ENCODE measurements at regions not wholly inside any gene's neighbourhood (a gene's known extent, or its start where the extent isn't known, plus 50 kb on each side); places are given as distances from the start of the nearest gene placed in this dataset.
"Not testable (repeated sequence)": the region's sequence is repeated elsewhere in the genome, so short reads cannot be mapped to it uniquely, and the experiment has no call there.

GRCh38 chr21:17679002-17679600, 66.4 kb upstream of the BTG3 start:
- peak; percentile 27 for DNase-seq (ENCODE audit: low read depth, low spot score)

- DNase-seq (ENCODE audit: low read depth, low spot score) = not testable (repeated sequence)
Observed at GRCh38 chr21:17676930-17677329, 64.2 kb upstream of the BTG3 start.

DNA sequence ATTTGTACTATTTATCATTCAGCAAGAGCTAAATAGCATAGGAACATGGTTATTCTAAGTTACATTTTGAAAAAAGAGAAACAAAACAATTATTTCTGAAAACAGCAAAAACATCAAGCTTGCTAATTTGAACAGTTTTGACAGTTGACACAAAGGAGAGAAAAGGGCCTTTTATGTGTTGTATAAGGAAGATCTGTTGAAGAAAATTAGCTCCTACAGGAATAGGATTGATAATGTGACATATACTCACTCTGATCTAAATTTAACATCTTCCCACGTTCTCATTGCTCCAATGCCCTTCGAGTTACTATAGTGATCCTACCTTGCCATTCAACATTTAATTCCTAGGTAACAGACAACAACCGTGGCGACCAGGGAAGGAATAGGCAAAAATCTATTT, 61.4 kb upstream of the BTG3 start:
- DNase-seq (ENCODE audit: low read depth, low spot score) = no peak

GRCh38 chr21:17673261-17674020, 60.7 kb upstream of the BTG3 start:
- DNase-seq (ENCODE audit: low read depth, low spot score) = no peak

DNA sequence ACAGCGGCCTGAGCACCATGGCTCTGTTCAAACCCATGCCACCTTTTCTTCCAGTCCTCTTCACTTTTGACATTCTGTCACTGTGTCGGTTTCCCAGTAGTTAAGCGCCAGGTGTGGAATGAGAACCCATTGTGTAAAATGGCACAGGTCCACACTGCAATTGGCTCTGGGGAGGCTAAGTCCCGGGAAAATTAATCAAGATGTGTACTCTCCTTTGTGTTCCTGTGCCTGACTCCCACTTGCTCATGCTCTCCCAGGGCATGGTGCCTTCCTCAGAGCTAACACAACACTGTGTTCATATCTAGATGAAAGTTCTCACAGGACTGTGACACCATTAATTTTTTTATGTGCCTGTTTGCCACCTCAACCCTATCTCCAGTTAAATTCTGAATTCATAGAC, 59.0 kb upstream of the BTG3 start:
- DNase-seq (ENCODE audit: low read depth, low spot score) = no peak

DNA sequence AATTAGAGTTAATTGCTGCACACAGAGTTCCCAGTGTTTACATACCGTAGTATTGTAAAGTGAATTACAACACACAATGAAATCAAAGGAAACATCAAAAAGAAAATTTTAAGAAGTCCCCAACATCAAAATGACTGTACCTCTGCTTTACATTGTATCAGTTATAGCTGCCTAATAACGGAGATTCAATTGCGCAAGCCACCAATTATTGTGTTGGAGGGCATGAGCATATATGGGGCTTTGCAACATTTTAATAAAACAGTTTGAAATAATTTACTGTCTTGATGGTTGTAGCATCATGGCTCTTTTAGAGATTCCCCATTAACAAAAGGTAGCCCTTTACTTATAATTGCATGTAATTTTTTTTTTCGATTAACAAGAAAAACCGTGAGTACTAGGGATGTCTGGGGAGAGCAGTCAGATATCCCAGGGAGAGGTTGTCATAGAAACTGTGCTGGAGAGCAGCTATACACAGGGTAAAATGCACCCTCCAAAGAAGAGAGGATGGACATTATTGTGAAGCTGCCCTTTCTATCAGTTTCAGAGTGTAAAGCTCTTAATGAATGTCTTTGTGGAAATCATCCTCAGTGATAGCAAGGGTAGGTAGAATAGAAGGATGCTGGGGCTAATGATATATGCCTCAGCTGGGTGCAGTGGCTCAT, 55.9 kb upstream of the BTG3 start:
- no peak for DNase-seq (ENCODE audit: low read depth, low spot score)

DNA sequence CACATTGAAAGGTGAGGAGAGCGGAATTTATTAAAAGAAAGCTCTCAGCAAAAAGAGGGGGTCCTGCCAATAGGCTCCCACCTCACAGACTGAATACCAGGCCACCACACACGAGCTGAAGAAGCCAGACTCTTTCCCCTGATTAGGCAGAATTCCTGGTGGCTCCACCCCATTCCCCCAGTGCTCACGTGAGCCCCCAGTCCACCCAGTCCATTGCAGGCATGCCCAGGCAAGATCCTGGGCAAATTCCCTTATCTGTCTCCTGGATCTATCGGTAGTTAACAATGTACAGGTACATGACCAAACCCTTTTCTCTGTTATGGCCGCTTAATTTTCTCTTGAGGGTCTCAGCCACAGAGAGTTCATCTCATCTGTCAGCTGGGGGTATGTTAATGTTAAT, 54.6 kb upstream of the BTG3 start:
- no peak for DNase-seq (ENCODE audit: low read depth, low spot score)

All from pulmonary artery endothelial cell (primary cell).